CD4-positive, alpha-beta T cell treated with Interleukin-10 for 1 hour (primary cell): ENCODE measurements at regions not wholly inside any gene's neighbourhood (a gene's known extent, or its start where the extent isn't known, plus 50 kb on each side); places are given as distances from the start of the nearest gene placed in this dataset.
"Not testable (repeated sequence)": the region's sequence is repeated elsewhere in the genome, so short reads cannot be mapped to it uniquely, and the experiment has no call there.

ENCODE experiments used
- DNase-seq: peaks from one replicate; pipeline ENCODE4 v3.0.0-alpha.2; 2020

DNA sequence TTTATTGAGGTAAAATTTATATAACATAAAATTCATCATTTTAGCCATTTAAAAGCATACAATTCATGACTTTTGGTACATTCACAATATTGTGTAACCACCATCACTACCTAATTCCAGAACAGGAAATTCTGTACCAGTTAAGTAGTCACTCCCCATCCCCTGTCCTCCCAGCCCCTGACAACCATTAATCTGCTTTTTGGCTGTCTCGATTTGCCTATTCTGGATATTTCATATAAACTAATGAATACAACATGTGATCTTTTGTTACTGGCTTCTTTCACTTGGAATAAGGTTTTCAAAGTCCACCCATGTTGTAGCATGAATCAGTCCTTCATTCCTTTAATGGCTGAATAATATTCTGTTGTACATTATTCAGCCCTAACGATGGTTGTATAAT is 115.6 kb upstream of the KLF14 start:
- DNase-seq: no peak

DNA sequence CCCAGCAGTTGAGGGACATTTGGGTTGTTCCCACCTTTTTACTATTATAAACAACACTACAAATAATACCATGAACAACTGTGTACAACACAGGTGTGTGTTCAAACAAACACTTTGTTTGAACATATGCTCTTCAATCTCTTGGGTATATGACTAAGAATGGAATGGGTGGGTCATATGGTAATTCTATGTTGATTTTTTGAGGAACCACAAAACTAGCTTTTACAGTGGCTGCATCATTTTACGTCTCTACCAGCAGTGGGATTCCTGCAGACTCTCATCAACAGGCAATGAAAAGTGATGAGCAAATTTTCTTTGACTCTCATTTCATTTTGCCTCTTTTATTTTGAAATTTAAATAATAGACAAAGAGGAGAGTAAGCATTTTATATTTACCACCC is 116.9 kb upstream of the KLF14 start:
- no peak for DNase-seq

DNA sequence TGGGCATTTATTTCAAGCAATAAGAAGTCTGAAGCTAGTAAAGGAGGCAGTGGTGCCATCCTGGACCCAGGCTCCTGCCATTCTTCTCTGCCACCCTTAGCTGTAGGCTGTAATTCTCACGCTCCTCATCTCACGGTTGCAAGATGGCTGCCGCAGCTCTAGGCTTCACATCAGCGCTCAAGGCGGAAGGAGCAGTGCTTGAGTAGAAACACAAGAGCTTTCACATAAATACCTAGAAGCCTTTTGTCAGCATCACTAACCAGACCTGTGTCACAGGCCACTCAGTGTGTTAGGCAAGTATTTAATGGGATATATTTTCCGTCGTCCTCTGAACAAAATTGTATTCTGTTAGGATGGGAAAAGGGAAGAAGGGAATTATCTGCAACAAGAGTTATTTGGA is 118.9 kb upstream of the KLF14 start:
- no peak for DNase-seq

DNA sequence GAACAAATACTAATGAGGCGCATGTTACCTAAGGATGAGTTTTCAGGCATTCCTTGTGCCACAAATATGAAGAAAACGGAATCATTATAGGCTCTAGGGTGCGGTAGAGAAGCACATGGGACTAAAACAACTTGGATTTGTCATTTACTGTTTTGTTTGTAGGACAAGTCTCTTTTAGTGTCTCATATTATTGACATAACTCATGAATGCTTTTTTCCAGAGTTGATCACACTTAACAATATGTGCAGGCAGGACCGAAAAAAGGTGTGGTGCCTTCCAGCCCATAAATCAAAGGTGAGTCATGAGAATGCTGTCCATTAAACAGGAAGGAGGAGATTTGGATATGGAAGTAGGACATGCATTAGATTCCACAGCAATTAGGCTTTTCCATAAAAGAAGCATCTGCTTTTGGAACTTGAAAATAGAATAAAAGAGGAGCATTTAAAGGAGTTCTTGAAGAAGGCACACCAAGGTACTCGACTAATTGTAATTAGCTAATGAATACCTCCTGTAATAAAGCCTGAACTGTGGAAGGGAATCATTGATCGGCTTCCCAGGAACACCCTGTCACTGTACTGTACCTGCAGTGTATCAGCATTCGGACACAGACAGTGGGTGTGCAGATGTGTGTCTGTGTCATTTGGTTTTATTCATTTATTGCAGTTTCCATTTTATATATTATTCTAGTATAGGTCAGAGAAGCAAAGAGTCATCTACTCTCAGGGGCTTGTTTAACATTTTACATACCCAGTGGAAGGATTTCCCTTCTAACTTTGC is 119.7 kb upstream of the KLF14 start:
- no peak for DNase-seq

DNA sequence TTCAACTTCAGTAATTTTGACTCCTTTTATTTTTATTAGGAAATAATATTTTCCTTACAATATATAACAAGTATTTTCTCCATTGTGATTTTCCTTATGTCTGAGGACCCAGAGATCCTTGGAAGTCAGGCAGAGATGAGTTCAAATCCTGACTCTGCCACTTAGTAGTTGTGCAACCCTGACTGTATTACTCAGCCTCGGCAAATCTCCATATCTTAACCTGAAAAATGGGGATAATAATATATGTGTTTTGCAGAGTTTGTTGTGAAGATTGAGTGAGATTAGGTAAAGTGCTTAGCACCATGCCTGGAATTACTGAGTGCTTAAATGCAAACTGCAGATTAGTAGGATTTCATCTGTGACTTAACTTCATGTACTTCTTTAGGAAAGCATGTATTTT is 120.5 kb upstream of the KLF14 start:
- DNase-seq: no peak

DNA sequence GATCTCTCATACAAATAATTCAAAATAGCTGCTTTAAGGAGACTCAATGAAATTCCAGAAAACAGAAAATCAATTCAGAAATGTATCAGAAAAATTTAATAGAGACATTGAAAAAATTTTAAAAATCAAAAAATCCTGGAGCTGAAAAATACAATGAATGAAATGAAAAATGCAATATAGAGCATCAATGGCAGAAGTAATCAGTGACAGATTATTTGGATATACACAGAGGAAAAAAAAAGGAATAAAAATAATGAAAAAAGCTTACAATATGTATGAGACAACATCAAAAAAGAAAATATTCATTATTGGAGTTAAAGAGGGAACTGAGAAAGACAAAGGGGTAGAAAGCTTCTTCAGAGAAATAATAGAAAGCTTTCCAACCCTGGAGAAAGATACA is 122.9 kb upstream of the KLF14 start:
- no peak for DNase-seq

DNA sequence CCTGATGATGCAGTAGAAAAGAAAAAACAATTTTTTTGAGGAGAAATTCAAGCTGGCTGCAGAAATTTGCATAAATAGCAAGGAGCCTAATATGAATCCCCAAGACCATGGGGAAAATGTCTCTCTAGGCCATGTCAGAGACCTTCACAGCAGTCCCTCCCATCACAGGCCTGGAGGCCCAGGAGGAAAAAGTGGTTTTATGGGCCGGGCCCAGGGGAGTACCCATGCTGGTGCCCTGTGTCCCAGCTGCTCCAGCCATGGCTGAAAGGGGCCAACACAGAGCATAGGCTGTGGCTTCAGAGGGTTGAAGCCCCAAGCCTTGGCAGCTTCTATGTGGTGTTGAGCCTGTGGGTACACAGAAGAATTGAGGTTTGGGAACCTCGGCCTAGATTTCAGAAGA is 126.8 kb upstream of the KLF14 start:
- not testable (repeated sequence) for DNase-seq

DNA sequence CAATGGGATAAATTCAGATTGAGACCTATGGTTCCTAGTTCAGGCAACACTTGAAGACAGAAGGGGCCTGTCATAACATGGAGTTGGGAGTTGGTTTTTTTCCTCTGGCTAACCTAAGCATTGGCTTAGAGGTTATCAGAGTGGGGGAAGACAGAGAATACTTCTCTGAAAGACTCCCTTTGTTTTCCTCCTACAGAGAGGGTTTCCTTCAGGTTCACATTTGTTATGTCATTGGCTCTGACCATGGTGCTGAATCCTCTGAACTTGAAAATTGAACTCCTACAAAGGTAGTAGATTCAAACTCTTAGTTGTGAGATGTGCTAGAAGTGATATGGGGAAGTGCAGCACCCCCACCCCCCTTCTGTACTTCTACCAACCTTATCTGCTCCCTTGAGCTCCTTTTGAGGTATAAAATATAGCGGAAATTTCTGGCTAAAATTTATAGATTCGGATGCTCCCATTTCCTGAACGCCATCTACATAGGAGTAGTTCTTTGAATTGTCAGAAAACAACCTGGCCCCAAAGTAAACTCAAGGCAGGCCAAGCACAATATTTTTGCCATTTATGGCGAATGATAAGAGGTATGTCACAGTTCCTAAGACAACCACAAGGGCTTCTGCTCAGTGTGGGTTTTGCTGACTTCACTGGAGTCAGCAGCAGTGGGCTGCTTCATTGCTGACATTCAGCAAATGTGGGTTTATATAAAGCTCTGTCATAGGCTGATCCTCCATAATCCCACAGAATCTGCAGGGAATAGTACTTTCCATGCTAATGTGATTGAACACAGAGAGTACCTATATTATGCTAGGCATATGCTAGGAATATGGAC is 131.6 kb upstream of the KLF14 start:
- no peak for DNase-seq

DNA sequence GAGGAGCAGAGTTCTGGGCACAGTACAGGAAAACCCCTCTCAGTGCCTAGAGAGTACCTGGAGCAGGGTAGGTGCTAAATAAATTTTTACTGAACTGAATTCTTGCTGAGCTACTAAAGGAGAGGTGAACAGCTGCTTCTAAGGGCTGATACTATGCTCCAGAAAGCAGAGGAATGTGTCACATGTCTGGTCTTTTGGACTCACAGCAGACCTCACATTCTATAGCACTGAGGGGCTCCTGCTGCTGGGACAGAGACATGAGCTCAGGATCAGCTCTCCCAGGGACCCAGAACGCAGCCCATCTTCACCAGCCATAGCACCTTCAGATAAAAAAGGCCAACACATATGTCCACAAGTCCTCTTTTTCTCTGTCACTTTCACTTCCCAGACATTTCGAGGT is 133.0 kb upstream of the KLF14 start:
- DNase-seq: no peak

DNA sequence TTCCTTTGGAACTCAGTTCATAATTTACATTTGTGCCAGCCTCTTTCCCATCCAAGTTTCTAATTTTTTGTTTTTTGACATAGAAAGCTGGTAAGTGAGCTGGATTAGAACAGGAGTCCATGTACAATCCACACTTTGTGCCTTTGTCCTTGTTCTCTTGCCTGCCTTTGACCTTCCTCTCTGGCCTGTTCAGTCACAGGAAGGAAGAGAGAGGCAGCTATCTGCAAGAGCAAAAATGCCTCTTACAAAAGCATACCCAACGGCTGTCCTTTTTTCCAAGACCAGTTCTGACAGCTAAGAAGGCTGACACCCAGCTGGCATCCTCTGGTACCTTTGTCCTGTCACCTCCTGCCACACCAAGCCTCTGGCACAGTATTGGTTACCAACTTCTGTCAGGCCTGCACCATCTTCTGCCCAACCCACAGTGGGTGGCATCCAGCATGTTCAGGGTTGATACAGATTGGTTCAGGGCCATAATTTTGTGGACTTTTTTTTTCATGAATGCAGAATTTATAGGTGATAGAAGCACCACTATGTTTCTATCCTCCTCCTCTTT is 133.7 kb upstream of the KLF14 start:
- DNase-seq: no peak

DNA sequence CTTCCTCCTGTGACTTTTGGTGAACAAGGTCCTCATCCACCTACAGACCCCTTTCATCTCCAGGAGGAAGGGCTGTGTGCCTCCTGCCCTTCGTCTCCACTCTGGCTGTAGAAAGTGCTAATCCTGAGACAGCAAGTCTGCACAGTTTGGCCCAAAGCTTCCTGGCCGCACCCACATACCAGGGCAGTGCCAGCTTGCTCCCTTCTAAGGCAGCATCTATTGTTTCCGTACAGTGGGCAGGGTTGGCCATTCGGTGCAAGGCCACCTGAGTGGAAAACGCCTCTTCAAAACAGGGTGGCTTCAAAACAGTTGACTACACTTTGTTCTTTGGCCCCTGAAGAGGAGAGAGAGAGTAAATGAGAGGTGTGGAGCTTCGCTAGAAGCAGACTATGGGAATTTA is 134.1 kb upstream of the KLF14 start:
- DNase-seq: no peak

DNA sequence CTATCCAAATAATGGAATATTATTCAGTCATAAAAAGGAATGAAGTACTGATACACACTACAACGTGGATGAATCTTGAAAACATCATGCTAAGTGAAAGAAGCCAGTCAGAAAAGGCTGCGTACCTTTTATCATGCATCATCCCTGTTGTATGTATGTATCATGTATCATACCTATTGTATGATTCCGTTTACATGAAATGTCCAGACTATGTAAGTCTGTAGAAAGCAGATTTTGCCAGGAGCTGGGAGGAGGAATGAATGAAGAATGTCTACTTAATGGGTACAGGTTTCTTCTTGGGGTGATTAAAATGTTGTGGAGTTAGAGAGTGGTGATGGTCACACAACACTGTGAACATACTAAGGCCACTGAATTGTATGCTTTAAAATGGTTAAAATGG is 135.9 kb upstream of the KLF14 start:
- DNase-seq: no peak

DNA sequence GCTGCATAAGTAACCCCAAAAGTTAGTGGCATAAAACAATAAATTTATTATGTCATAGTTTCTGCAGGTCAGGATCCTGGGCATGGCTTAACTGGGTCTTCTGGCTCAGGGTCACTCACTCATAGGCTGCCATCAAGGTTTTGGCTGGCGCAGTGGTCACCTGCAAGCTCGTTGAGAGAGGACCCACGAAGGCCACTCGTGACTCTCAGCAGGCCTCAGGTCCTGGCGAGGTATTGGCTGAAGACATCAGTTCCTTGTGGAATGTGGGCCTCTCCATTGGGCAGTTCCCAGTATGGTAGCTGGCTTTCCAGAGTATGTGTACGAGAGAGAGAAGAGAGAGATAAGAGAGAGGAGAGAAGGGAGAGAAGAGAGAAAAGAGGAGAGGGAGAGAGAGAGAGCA is 138.3 kb upstream of the KLF14 start:
- no peak for DNase-seq

DNA sequence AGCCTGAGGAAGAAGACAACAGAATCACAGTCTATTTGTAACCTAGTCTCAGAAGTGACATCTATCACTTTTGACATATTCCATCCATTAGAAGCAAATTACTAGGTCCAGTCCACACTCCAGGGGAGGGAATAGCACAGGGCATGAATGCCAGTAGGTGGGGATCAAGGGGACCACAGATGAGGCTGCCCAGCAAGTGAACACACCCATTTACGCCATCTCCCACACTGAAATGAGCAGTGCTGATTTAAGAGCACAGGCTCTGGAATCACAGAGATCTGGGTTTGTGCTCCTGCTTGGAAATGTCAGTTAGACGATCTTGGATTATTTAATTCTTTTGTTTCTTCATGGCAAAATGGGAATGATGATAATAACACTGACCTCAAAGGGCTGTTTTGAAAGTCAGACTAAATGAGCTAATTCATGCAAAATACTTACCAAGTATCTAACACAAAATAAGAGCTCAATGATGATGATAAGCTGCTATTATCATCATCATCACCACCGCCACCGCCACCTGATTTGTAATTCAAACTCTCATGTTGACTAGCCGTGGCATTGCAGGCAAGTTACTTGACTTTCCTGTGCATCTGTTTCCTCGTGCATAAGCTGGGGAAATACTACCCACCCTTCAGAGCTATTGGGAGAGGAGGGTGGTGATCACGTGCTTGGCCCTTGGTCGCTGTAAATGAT is 138.9 kb upstream of the KLF14 start:
- DNase-seq: no peak

DNA sequence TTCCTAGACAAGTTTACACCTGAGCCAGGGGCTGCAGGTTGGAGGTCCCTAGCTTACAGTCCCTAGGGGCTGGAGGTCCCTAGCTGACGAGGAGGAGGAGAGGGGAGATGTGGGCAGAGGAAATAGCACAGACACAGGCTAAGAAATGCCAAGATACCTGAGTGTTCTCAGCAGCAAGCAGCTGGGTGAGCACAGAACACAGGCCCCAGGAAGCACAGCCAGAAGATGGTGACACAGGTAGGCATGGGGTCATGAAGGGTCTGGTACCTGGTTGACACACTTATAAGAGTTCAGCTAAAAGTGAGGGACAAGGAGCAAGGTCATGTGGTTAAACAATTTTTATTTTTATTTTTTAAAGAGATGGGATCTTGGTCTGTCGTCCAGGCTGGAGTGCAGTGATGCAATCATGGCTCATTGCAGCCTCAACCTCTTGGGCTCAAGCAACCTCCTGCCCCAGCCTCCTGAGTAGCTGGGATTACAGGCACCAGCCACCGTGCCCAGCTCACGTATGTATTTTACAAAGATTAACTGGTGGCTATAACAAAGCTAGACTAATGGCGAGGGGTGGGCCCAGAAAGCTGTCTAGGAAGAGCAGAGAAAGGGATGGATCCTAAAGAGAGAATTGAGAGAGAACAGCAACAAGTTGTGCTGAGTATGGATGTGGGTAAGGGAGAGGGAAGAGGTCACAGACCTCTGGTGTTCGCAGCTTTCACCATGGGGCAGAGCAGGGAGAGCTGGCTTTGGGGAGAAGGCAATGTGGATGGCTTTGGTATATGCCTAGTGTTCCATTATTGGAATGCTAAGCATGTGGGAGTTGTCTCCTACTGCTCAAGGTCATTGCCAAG is 140.3 kb upstream of the KLF14 start:
- no peak for DNase-seq

DNA sequence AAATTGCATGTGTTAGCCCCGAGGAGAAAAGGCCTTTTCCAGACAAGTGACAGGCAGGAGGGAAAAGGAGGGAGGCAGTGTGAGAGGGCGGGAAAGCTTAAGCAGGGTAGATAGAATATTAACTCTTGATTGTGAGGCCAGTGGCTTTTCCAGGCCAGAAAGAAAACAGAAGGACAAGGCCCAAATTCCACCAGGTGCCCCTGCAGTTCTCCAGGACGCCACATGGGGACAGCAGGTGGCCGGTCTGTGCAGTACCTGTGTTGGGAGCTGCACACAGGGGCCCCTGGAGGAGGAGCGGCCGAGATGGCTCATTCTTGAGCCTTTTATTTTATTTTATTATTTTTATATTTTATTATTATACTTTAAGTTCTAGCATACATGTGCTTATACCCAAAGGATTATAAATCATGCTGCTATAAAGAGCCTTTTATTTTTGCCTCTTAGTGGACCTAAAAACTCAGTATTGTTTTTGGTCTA is 141.3 kb upstream of the KLF14 start:
- DNase-seq: peak; percentile 54

DNA sequence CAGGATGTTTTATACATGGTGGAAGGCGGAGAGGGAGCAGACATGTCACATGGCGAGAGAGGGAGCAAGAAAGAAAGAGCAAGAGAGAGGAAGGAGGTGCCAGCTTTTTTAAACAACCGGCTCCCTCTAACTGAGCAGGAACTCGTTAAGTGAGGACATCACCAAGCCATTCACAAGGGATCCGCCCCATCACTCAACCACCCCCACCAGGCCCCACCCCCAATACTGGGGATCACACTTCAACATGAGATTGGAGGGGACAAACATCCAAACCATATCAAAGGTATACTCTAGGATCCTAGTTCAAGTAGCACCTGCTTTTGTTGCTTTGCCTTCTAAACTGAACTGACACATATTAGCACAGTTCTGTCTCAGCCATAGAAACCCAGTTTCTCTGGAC is 141.9 kb upstream of the KLF14 start:
- no peak for DNase-seq

DNA sequence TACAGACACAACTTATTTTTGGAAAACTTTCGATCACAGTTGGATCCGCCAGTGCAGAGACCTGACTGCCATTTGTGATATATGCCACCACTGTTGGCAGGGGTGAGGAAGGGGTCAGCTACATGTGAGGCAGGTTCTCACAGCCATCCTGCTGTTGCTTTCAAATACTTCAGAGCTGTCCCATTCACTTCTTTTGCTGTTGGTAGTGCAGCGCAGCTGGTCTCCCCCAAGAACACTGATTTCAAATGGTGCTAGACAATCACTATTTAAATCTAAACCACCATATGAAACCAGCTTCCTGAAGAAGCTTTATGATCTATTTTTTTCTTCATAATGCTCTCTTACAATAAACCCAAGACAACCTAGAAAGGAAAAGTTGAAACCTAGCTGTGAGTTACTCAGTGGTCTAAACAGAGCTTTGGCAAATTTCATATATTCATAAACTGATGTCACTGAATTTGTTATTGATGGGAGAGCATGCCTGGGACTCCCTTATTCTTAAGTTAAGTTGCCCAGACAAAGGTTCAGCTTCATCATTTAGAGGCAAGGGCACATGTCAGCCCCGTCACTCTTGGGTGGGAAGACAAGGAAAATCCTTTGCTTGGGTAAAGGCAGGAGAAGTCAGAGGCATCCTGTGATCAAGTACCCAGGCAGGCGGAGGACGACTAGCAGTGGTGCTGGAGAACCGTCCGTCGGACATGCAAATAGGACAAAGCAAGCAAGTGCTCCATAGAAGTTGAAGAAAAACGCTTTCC is 143.4 kb upstream of the KLF14 start:
- DNase-seq: no peak

DNA sequence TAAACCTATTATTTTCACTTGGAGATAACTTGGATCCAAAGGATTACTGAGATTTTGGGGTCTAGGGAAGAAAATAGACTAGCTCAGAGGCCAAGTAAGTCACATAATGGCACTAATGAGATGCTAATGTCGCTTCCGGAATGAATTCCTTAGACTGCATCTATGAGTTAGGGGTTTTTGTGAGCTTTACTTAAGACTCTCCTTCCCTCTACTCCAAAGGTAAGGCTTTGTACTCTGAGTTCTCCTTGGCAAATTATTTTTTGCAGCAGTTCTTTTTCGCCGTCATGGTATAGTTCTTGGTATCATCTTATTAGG is 143.9 kb upstream of the KLF14 start:
- DNase-seq: no peak

DNA sequence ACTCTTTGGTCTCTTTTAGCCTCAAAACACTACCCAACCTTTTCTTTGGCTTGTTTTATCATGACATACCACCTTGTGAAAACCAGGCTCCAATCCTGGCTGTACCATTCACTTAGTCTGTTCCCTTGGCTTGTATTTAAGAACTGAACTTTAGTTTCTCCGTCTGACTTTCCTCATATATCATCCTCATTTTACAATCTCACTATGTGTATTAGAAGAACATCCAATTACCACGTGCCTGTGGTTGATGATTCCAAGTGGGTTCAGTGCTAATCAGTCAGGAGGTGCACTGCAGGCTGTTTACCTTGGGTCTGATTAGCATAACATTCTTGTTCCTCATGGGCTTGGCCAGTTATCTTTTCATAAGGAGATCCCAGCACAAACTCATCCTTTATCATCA is 144.8 kb upstream of the KLF14 start:
- DNase-seq: no peak

DNA sequence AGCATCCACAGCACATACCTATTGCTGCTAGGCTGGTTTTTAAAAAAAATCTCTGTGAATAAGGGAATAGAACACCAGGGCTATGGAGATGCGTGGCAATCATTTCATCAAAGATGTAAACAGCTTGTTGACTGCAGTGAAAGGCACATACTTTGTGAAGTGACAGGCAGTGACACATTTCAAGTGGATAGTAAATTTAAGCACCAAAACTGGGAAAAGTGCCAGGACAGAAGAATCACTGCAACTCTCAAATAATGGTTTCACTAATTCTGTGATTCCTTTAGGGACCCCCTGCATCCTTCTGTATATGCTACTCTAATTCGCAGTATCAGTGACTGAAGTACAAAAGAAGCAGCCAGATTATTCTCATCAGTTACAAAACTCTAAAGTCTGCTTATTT is 145.2 kb upstream of the KLF14 start:
- DNase-seq: no peak

DNA sequence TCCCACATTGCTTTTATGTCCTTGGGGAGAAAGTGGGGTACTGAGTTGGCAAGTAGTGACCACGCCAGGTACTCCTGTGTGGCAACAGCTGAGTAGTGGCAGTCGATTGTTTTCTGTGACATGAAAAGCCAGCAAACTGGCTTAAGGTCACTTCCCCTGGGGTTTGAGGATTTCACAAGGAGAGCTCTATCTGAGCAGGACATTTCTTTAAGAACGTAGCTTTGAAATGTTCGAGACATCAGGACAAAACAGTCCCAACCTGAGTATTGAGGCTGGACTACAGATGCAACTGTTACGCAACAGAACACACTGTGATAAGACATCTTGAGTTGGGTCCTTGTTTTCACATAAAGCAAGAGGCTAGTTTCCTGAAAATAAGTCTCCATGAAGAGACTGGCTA is 146.7 kb upstream of the KLF14 start:
- no peak for DNase-seq
